GM12872 (cell line): ENCODE measurements at regions not wholly inside any gene's neighbourhood (a gene's known extent, or its start where the extent isn't known, plus 50 kb on each side); places are given as distances from the start of the nearest gene placed in this dataset.

Experiments used
- TF ChIP-seq, protein P1 (sequence below): IDR thresholded peaks from 3 replicates; pipeline ENCODE4 v1.5.1; 2011; ENCODE audit warnings: low read depth, mild to moderate bottlenecking, low read length, moderate library complexity; ENCODE audit not compliant: insufficient read depth

DNA sequence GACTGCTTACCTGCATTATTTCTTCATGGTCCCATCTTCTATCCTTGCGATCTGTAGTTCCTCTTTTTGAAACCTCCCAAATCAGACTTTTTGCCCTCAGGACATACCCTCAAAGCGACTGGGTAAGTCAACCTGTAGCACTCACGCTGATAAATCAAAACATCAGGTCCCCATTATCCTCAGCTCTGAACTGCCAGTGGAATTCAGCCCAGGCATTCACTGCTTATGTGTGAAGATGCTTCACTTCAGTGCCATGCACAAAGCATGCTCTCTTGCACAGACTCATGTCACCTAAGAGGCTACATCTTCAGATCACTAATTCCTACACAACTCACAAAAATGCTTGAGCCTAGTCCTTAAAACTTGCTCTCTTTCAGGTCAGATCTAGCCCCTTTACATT, 283.6 kb upstream of the KLF6 start:
- TF ChIP-seq, protein P1, sequence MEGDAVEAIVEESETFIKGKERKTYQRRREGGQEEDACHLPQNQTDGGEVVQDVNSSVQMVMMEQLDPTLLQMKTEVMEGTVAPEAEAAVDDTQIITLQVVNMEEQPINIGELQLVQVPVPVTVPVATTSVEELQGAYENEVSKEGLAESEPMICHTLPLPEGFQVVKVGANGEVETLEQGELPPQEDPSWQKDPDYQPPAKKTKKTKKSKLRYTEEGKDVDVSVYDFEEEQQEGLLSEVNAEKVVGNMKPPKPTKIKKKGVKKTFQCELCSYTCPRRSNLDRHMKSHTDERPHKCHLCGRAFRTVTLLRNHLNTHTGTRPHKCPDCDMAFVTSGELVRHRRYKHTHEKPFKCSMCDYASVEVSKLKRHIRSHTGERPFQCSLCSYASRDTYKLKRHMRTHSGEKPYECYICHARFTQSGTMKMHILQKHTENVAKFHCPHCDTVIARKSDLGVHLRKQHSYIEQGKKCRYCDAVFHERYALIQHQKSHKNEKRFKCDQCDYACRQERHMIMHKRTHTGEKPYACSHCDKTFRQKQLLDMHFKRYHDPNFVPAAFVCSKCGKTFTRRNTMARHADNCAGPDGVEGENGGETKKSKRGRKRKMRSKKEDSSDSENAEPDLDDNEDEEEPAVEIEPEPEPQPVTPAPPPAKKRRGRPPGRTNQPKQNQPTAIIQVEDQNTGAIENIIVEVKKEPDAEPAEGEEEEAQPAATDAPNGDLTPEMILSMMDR, result no peak

DNA sequence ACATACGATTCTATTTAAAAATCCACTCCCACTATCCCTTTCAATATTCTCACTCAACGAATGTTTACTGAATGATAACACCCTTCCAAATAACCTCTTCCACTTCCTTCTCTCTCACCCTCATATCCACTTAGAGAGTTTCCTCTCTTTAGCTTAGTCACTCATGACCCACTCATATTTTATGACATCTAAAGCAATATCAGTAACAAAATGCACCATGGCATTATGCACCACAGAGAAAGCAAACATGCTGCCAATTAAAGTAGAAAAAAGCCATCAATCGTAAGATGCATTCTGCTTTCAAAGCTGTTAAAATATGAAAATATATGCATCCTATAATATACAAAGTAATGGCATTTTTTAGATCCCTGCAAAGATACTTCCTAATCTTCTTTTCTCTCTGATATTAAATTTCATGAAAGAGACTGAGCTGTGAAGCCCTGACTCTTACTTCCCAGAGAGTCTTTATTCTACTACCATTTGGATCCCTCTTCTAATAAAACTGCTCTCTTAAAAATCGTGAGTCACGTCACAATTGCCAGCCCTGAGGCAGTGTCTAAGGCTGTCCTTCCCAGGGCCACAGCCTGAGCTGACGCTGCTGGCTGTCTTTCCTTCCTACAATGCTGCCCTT, 283.0 kb upstream of the KLF6 start:
- TF ChIP-seq, protein P1, result no peak

DNA sequence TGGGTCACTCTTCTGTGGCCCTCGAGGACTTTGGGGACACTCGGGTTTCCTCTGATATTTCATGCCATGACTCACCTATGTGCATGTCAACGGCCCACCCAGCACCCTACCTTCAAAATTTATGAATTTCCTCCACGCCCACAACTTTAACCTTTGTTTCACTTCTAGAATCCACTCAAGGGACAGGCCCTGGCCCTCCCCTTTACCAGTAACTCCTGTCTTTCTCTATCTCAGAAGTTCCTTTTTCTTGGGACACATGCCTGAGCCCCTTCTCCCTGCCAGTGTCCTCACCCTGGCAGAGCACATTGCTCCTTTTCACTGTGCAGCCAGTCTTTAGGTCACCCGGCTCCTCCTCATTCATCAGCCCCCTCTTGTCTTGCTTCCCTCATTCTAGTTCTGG, 282.5 kb upstream of the KLF6 start:
- TF ChIP-seq, protein P1, result no peak

DNA sequence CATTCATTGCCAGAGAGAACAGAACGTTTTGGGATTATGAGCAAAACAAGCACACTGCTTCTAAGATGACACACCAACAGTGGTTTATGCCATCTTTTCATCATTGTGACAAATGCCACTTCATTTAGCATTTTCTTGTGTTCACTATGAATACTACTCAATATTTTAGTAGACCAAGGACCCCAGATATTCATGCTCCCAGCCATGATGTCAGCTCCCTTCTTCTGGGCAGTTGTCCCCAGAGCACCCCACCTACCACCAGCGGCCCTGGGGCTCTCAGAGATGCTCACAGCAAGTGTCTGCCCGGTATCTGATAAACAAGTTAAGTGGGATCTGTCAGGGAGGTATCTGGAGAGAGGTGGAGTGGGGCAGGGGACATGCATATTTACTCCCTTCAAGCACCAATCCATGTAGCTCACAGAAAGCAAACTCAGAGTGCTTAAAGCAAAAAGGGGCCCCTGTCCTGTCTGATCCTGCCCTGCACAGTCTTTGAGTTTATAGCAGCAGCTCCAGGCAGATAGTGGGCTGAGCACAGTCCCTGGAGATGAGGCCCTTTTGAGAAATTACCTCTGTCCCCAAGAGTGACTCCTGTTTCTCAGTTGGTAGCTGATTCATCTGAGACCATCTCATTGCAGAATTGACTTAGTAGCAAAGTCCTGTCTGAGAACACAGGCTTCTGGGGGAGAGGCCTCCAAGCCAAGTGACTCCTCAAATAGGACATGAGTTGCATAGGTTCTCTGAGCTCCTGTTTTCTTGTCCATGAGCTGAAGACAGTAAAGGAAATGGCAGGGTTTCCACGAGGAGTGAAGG, 281.8 kb upstream of the KLF6 start:
- TF ChIP-seq, protein P1, result no peak

DNA sequence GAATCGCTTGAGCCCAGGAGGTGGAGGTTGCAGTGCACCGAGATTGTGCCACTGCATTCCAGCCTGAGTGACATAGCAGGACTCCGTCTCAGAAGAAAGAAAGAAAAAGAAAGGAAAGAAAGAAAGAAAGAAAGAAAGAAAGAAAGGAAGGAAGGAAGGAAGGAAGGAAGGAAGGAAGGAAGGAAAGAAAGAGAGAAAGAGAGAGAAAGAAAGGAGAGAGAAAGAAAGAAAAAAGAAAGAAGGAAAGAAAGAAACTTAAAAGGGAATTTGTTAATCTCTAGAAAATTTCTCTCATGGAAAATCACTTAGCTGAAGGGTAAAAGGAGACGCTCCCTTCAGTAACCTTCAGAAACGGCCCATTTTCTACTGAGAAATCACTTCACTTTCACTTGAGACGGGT, 279.5 kb upstream of the KLF6 start:
- TF ChIP-seq, protein P1, result no peak

DNA sequence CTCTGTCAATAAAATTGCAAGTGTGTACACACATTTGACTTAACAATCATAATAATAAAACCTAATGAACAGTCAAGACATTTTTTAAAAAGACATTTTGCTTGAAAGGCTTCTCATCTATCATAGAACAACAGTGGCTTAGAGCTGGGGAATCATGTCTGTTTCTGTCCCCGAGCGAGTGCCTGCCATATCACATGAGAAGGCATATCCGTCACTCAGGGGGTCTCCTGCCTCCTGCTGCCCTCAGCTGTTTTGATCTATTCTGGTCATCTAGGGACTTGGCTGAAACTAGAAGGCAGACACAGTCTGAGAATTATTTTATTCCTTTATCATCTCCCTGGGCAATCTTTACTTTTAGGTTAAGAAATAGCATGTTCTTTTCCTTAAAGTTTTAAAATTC, 278.7 kb upstream of the KLF6 start:
- TF ChIP-seq, protein P1, result no peak

DNA sequence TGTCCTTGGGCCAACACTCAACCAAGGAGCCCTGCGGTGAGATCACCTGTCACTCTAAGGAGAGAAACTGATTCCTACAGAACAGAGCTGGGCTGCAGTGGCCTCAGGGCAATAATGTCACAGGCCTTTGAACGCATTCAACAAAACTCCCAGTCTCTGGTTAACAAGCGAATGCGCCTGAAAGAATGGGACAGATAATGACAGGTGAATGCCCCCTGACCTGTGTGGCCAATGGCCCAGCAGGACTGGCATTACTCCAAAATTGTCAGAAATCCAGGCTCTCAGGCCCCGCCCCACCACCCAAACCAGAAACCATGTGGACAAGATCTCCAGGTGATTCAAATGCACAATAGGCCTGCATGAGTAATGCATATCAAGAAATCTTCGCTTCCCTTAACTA, 277.7 kb upstream of the KLF6 start:
- TF ChIP-seq, protein P1, result no peak
